SK-N-SH (cell line): ENCODE measurements at regions not wholly inside any gene's neighbourhood (a gene's known extent, or its start where the extent isn't known, plus 50 kb on each side); places are given as distances from the start of the nearest gene placed in this dataset.

Experiments
- CTCF ChIA-PET: fragments of 300-600, 350-600 bp; formaldehyde crosslinking; extraction: SDS; loops from one replicate; lab custom pipeline; 2021; lab: Yijun Ruan, JAX
- POLR2A ChIA-PET: fragments of 350-600 bp; sonication (Branson Sonifier 250); formaldehyde crosslinking; extraction: SDS; loops from one replicate; lab custom pipeline; 2020; ENCODE audit warnings: antibody characterized with exemption, inconsistent platforms; lab: Yijun Ruan, JAX
- DNase-seq: peaks from one replicate; pipeline ENCODE4 v3.0.0; 2012
- H2AFZ ChIP-seq: fragments of 200-600 bp; sonication (generic); 2 replicates; pipeline ENCODE4 v1.8.1; 2016; ENCODE audit warnings: antibody characterized with exemption, mild to moderate bottlenecking, low read depth
- H3F3A ChIP-seq: fragments of 200-600 bp; sonication (generic); replicated peaks from 2 replicates; pipeline ENCODE3; 2016; ENCODE audit warnings: antibody characterized with exemption, mild to moderate bottlenecking; ENCODE audit not compliant: insufficient read depth
- H3K27ac ChIP-seq, 2 experiments: fragments of 200-500 bp in 1 of 2; fragments of 200-600 bp in 1 of 2; sonication (Bioruptor generic) in 1 of 2; sonication (generic), shearing (Covaris generic) in 1 of 2; 2 replicates each; pipeline versions ENCODE4 v1.5.1 to v1.6.1; 2014 to 2016; ENCODE audit warnings: low read depth in 2 of 2, inconsistent platforms in 1 of 2, low read length in 1 of 2, mild to moderate bottlenecking in 1 of 2, mixed read lengths in 1 of 2
- H3K27me3 ChIP-seq: fragments of 200-600 bp; sonication (generic), shearing (Covaris generic); 2 replicates; pipeline ENCODE4 v1.6.1; 2016; ENCODE audit warnings: mixed run types; ENCODE audit not compliant: insufficient read depth
- H3K36me3 ChIP-seq, 2 experiments: fragments of 200-500 bp in 1 of 2; fragments of 200-600 bp in 1 of 2; sonication (Bioruptor generic) in 1 of 2; sonication (generic) in 1 of 2; replicated peaks in 1 of 2; 2 replicates each; pipeline versions ENCODE3 to v1.5.1; 2014 to 2016; ENCODE audit warnings: low read length in 1 of 2, mild to moderate bottlenecking in 1 of 2; ENCODE audit not compliant: insufficient read depth in 2 of 2, control insufficient read depth in 1 of 2
- H3K4me1 ChIP-seq, 2 experiments: fragments of 200-500 bp in 1 of 2; fragments of 200-600 bp in 1 of 2; sonication (Bioruptor generic) in 1 of 2; sonication (generic), shearing (Covaris generic) in 1 of 2; 2 replicates each; pipeline versions ENCODE4 v1.5.1 to v1.6.1; 2014 to 2016; ENCODE audit warnings: low read depth in 1 of 2, low read length in 1 of 2, mixed run types in 1 of 2; ENCODE audit not compliant: insufficient read depth in 2 of 2, control insufficient read depth in 1 of 2
- H3K4me2 ChIP-seq: fragments of 200-600 bp; sonication (generic), shearing (Covaris generic); 2 replicates; pipeline ENCODE4 v1.6.1; 2017; ENCODE audit warnings: mixed run types
- H3K4me3 ChIP-seq, 2 experiments: fragments of 200-500 bp in 1 of 2; fragments of 200-600 bp in 1 of 2; sonication (Bioruptor generic) in 1 of 2; sonication (generic), shearing (Covaris generic) in 1 of 2; 2 replicates each; pipeline versions ENCODE4 v1.5.1 to v1.8.1; 2014 to 2016; ENCODE audit warnings: low read depth in 2 of 2, inconsistent platforms in 1 of 2, low read length in 1 of 2, mild to moderate bottlenecking in 1 of 2, mixed read lengths in 1 of 2, moderate library complexity in 1 of 2
- H3K79me2 ChIP-seq: fragments of 200-600 bp; sonication (generic); 2 replicates; pipeline ENCODE4 v1.8.1; 2017; ENCODE audit warnings: mild to moderate bottlenecking; ENCODE audit not compliant: insufficient read depth
- H3K9ac ChIP-seq: fragments of 200-600 bp; sonication (generic); 2 replicates; pipeline ENCODE4 v1.6.1; 2017; ENCODE audit warnings: mixed run types
- H3K9me2 ChIP-seq: fragments of 200-600 bp; sonication (generic); 2 replicates; pipeline ENCODE4 v1.6.1; 2017; ENCODE audit warnings: mixed run types
- H3K9me3 ChIP-seq: fragments of 200-600 bp; sonication (generic); 2 replicates; pipeline ENCODE4 v1.6.1; 2017; ENCODE audit warnings: mixed run types, mild to moderate bottlenecking, moderate library complexity
- H4K20me1 ChIP-seq: fragments of 200-600 bp; sonication (generic); 2 replicates; pipeline ENCODE4 v1.6.1; 2017; ENCODE audit warnings: mild to moderate bottlenecking, mixed run types; ENCODE audit not compliant: insufficient read depth
- EZH2phosphoT487 ChIP-seq: fragments of 200-600 bp; sonication (generic); IDR thresholded peaks from 2 replicates; pipeline ENCODE4 v1.6.1; 2017; ENCODE audit warnings: low read depth, mixed run types, mild to moderate bottlenecking, antibody characterized with exemption, moderate library complexity, borderline replicate concordance
- FOSL2 ChIP-seq: IDR thresholded peaks from 2 replicates; pipeline ENCODE4 v1.4.0; 2012; ENCODE audit warnings: low read depth, mild to moderate bottlenecking, moderate library complexity, borderline replicate concordance
- GATA2 ChIP-seq: sonication (generic); formaldehyde crosslinking; IDR thresholded peaks from 2 replicates; pipeline ENCODE4 v1.5.0; 2020; ENCODE audit warnings: mild to moderate bottlenecking, missing genetic modification reagents
- NFIC ChIP-seq: IDR thresholded peaks from 2 replicates; pipeline ENCODE4 v1.4.0; 2012; ENCODE audit warnings: borderline replicate concordance
- POLR2AphosphoS5 ChIP-seq: IDR thresholded peaks from 2 replicates; pipeline ENCODE4 v1.6.1; 2012; ENCODE audit warnings: low read depth, low read length
- RAD21 ChIP-seq: IDR thresholded peaks from 2 replicates; pipeline ENCODE4 v1.6.1; 2012; ENCODE audit warnings: mild to moderate bottlenecking, low read length
- RFX5 ChIP-seq: IDR thresholded peaks from 2 replicates; pipeline ENCODE4 v1.6.1; 2012; ENCODE audit warnings: mild to moderate bottlenecking, improper control_type of control experiment, low read length
- TAF1 ChIP-seq: IDR thresholded peaks from 2 replicates; pipeline ENCODE4 v1.6.1; 2012; ENCODE audit warnings: low read depth, mild to moderate bottlenecking, low read length, moderate library complexity, borderline replicate concordance
- WGBS: methylation state at CpG from one replicate; pipeline ENCODE4 v1.1.6; 2017; ENCODE audit warnings: low lambda C conversion rate; 5-methylcytosine and 5-hydroxymethylcytosine counted together
- TF ChIP-seq, protein P1 (sequence below): IDR thresholded peaks from 2 replicates; pipeline ENCODE4 v1.4.0; 2012; ENCODE audit warnings: low read depth, borderline replicate concordance
- TF ChIP-seq, protein P2 (sequence below): IDR thresholded peaks from 2 replicates; pipeline ENCODE4 v1.4.0; 2012; ENCODE audit warnings: low read depth
- TF ChIP-seq, protein P3 (sequence below): fragments of 150-350 bp; IDR thresholded peaks from 2 replicates; pipeline ENCODE4 v1.6.1; 2016; ENCODE audit warnings: mild to moderate bottlenecking, low read depth, low read length
- TF ChIP-seq, protein P4 (sequence below): fragments of 150-350 bp; IDR thresholded peaks from 2 replicates; pipeline ENCODE4 v1.6.1; 2017; ENCODE audit warnings: antibody characterized with exemption, low read length, low read depth, borderline replicate concordance

DNA sequence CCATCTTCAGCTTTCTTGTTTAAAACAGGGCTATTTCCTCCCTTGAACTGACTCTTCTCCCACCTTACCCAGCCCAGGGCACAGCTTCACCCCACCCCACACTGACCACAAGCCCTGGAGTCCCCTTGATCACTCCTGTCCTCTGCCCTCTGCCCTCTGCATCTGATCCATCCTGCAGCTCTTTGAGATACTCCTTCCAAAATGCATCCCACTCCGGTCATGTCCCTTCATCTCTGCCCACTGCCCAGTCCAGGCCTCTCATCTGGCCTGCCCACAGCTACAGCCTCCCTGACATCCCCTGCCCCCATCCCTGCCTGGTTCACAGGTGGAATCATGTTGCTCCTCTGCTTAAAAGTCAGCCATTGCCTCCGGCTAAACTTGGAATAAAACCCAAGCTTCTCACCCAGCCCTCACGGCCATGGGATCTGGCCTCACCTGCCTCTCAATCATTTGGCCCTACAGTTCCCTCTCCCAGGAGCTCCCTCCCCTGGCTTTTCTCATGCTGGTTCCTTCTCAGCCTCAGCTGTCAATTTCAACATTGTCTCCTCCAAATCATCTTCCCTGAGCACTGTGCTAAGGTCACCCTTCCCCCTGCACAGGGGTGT, 202.0 kb downstream of the MATN1 start:
- no peaks in the 10 kb centered on the region for H3F3A ChIP-seq
- CTCF ChIA-PET, result interaction anchor here (1.3 to 1.4 kb wide), 2 partner anchors 113 to 141 kb away, joined by 3 to 4 read pairs; no protein-coding TSS in a partner anchor
- TF ChIP-seq, protein P1, sequence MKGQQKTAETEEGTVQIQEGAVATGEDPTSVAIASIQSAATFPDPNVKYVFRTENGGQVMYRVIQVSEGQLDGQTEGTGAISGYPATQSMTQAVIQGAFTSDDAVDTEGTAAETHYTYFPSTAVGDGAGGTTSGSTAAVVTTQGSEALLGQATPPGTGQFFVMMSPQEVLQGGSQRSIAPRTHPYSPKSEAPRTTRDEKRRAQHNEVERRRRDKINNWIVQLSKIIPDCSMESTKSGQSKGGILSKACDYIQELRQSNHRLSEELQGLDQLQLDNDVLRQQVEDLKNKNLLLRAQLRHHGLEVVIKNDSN, result no peak
- TF ChIP-seq EZH2phosphoT487 (no peak), NFIC (no peak), RFX5 (no peak), FOSL2 (no peak), POLR2AphosphoS5 (no peak), GATA2 (no peak), TAF1 (no peak)
- TF ChIP-seq, protein P2, sequence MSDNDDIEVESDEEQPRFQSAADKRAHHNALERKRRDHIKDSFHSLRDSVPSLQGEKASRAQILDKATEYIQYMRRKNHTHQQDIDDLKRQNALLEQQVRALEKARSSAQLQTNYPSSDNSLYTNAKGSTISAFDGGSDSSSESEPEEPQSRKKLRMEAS, result no peak
- TF ChIP-seq, protein P3, sequence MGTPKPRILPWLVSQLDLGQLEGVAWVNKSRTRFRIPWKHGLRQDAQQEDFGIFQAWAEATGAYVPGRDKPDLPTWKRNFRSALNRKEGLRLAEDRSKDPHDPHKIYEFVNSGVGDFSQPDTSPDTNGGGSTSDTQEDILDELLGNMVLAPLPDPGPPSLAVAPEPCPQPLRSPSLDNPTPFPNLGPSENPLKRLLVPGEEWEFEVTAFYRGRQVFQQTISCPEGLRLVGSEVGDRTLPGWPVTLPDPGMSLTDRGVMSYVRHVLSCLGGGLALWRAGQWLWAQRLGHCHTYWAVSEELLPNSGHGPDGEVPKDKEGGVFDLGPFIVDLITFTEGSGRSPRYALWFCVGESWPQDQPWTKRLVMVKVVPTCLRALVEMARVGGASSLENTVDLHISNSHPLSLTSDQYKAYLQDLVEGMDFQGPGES, result no peak
- TF ChIP-seq, all 33 proteins: peak for 0
- DNase-seq, result no peak
- Histone ChIP-seq H3K9ac (no peak overlapping the region), H4K20me1 (no peaks in the 10 kb centered on the region), H3K27ac (no peak overlapping the region), H3K4me3 (no peak overlapping the region), H2AFZ (no peak overlapping the region), H3K4me1 (no peaks in the 10 kb centered on the region; a peak in 2 of 4 replicates), H3K79me2 (no peaks in the 10 kb centered on the region), H3K4me2 (no peak overlapping the region), H3K9me3 (no peaks in the 10 kb centered on the region), H3K36me3 (no peaks in the 10 kb centered on the region), H3K27me3 (no peaks in the 10 kb centered on the region), H3K9me2 (no peaks in the 10 kb centered on the region)
- POLR2A ChIA-PET, result no interaction called here
- 38% methylated on average over 3 of the region's 3 CpGs for WGBS

DNA sequence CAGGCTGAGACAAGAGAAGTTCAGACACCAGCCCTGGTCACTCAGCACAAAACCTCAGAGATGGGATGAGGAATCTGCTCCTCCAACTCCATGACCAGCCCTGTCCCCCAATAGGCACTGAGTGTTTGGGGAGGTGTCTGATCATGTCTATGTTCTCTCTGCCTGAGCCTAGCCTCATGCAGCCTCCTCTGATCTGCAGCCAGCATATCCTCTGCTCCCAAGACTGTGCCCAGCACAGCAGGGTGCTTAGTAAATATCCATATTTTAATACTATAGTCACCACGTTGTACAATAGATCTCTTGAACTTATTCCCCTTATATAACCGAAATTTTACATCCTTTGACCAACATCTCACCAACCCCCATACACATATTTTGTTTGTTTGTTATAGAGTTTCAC, 202.9 kb downstream of the MATN1 start:
- H3K4me3 ChIP-seq, result no peak overlapping the region
- TF ChIP-seq TAF1 (no peak), RFX5 (no peak), RAD21 (no peak)
- TF ChIP-seq, protein P4, sequence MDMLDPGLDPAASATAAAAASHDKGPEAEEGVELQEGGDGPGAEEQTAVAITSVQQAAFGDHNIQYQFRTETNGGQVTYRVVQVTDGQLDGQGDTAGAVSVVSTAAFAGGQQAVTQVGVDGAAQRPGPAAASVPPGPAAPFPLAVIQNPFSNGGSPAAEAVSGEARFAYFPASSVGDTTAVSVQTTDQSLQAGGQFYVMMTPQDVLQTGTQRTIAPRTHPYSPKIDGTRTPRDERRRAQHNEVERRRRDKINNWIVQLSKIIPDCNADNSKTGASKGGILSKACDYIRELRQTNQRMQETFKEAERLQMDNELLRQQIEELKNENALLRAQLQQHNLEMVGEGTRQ, result no peak
- H3K9me2 ChIP-seq, result no peaks in the 10 kb centered on the region
- POLR2A ChIA-PET, result no interaction called here
- CTCF ChIA-PET, result interaction anchor here (1.3 kb wide), 1 partner anchor 141 kb away, joined by 4 read pairs; no protein-coding TSS in a partner anchor
- H3K9ac ChIP-seq, result no peak overlapping the region
- no peaks in the 10 kb centered on the region for H4K20me1 ChIP-seq
- no peak overlapping the region for H2AFZ ChIP-seq
- H3K79me2 ChIP-seq, result no peaks in the 10 kb centered on the region
- no peaks in the 10 kb centered on the region for H3K27me3 ChIP-seq
- no peak overlapping the region for H3K4me2 ChIP-seq
- H3F3A ChIP-seq, result no peaks in the 10 kb centered on the region
- no peaks in the 10 kb centered on the region for H3K9me3 ChIP-seq
- no peaks in the 10 kb centered on the region; a peak in 1 of 4 replicates for H3K4me1 ChIP-seq
- H3K36me3 ChIP-seq, result no peaks in the 10 kb centered on the region
- WGBS, result 4% methylated on average over 2 of the region's 2 CpGs
- H3K27ac ChIP-seq, result no peak overlapping the region
- no peak for DNase-seq
